ENCODE measurements at regions not wholly inside any gene's neighbourhood (a gene's known extent, or its start where the extent isn't known, plus 50 kb on each side); places are given as distances from the start of the nearest gene placed in this dataset.
A peak's percentile ranks its signal among the peaks of the same experiment; 100 is the strongest.

DNA sequence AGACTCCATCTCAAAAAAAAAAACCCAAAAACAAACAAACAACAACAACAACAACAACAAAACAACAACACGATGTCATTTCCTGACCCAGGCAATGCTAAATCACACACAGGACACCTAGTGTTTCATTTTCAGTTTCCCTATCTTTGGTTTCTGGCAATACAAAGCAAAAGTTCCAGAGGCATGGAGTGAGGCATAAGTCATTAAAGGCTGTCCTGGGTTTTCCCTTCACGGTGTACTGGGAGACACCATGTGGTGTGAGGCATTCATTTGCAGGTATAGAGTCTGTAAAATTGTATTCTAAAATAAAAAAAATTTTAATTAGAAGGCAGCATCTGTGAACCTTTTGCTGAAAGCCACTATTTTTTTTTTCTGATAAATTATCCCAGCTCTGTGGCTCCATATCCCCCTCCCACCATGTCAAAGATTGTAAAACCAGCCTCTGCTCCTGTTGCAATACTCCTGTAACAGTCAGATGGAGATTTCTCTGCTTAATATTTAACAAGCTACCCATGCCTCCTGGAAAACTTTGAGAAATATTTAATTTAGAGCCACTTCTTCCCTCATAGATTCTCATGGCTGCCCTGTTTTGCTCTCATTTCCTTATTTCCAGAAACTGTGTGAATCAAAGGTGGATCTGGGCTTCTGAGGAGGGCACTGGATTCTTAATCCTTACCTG is 324.6 kb downstream of the MCTP2 start:
- Histone ChIP-seq H3K4me1 (ENCODE audit: control insufficient read depth, low read depth, low read length) (peaks cover 2% of the 10 kb centered on the region), H4K8ac (ENCODE audit: low read depth, low read length) (no peak overlapping the region), H3K27me3 (ENCODE audit: insufficient read depth, low read length, poor library complexity) (no peaks in the 10 kb centered on the region), H3K79me2 (ENCODE audit: control insufficient read depth, insufficient read depth, low read length) (no peaks in the 10 kb centered on the region), H2BK120ac (ENCODE audit: low read depth, low read length) (no peak overlapping the region), H3K56ac (ENCODE audit: low read length) (no peak overlapping the region), H3K27ac (ENCODE audit: low read depth, low read length) (no peak overlapping the region), H4K5ac (ENCODE audit: low read length) (no peak overlapping the region), H2BK15ac (replicated peaks; ENCODE audit: low read depth) (no peak overlapping the region), H3K79me1 (ENCODE audit: low read length) (no peaks in the 10 kb centered on the region), H2BK5ac (ENCODE audit: low read length) (no peak overlapping the region), H3K4ac (ENCODE audit: low read depth, low read length) (no peak overlapping the region), H2AK5ac (ENCODE audit: low read length) (no peak overlapping the region), H3K4me2 (ENCODE audit: low read length) (no peak overlapping the region), H3K4me3 (ENCODE audit: low read length) (no peak overlapping the region), H3K36me3 (ENCODE audit: control insufficient read depth, insufficient read depth, low read length) (no peaks in the 10 kb centered on the region), H3K23ac (ENCODE audit: low read length) (no peak overlapping the region), H3K18ac (ENCODE audit: low read length) (no peak overlapping the region), H3K9ac (ENCODE audit: low read length) (no peak overlapping the region)
- WGBS (ENCODE audit: extremely low coverage, insufficient coverage, low lambda C conversion rate): no CpG with 5 or more reads among the region's 2 CpGs
- no peak for DNase-seq

- no peak overlapping the region for H2BK15ac ChIP-seq (replicated peaks; ENCODE audit: low read depth)
- no peak overlapping the region for H4K8ac ChIP-seq (ENCODE audit: low read depth, low read length)
- no peaks in the 10 kb centered on the region for H3K79me1 ChIP-seq (ENCODE audit: low read length)
- H3K36me3 ChIP-seq (ENCODE audit: control insufficient read depth, insufficient read depth, low read length): no peaks in the 10 kb centered on the region
- H3K56ac ChIP-seq (ENCODE audit: low read length): no peak overlapping the region
- no CpG with 5 or more reads among the region's 4 CpGs for WGBS (ENCODE audit: extremely low coverage, insufficient coverage, low lambda C conversion rate)
- H3K27ac ChIP-seq (ENCODE audit: low read depth, low read length): no peak overlapping the region
- no peak overlapping the region for H3K4me2 ChIP-seq (ENCODE audit: low read length)
- H3K9ac ChIP-seq (ENCODE audit: low read length): no peak overlapping the region
- H2AK5ac ChIP-seq (ENCODE audit: low read length): no peak overlapping the region
- no peak overlapping the region for H2BK5ac ChIP-seq (ENCODE audit: low read length)
- H3K4me3 ChIP-seq (ENCODE audit: low read length): no peak overlapping the region
- no peaks in the 10 kb centered on the region for H3K27me3 ChIP-seq (ENCODE audit: insufficient read depth, low read length, poor library complexity)
- H3K4me1 ChIP-seq (ENCODE audit: control insufficient read depth, low read depth, low read length): no peaks in the 10 kb centered on the region
- no peak overlapping the region for H3K18ac ChIP-seq (ENCODE audit: low read length)
- H3K4ac ChIP-seq (ENCODE audit: low read depth, low read length): no peak overlapping the region
- no peaks in the 10 kb centered on the region for H3K79me2 ChIP-seq (ENCODE audit: control insufficient read depth, insufficient read depth, low read length)
- no peak overlapping the region for H3K23ac ChIP-seq (ENCODE audit: low read length)
- H4K5ac ChIP-seq (ENCODE audit: low read length): no peak overlapping the region
- no peak overlapping the region for H2BK120ac ChIP-seq (ENCODE audit: low read depth, low read length)
- no peak for DNase-seq
Measured at GRCh38 chr15:94561036-94561689, 329.8 kb downstream of the MCTP2 start.

DNA sequence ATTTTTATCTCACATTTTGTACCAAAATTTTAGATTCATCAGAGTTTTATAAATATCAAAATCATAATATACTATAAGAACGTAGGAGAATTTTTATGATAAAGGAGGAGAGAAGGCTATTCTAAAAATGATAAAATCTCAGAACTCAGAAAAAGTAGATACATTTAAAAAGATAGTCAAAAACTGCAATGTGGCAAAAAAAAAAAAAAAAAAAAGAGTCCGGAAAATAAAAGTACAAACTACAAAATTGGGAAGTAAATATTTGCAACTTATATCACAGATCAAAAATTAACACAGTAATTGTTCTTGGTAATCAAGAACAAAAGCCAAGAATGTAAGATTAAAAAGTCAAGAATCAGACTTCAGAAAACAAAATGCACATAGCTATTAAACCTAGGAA is 332.1 kb downstream of the MCTP2 start:
- Histone ChIP-seq H4K8ac (ENCODE audit: low read depth, low read length) (no peak overlapping the region), H2BK15ac (replicated peaks; ENCODE audit: low read depth) (no peak overlapping the region), H3K56ac (ENCODE audit: low read length) (no peak overlapping the region), H3K79me2 (ENCODE audit: control insufficient read depth, insufficient read depth, low read length) (no peaks in the 10 kb centered on the region), H3K36me3 (ENCODE audit: control insufficient read depth, insufficient read depth, low read length) (no peaks in the 10 kb centered on the region), H3K18ac (ENCODE audit: low read length) (no peak overlapping the region), H3K4me2 (ENCODE audit: low read length) (no peak overlapping the region), H3K9ac (ENCODE audit: low read length) (no peak overlapping the region), H4K5ac (ENCODE audit: low read length) (no peak overlapping the region), H3K79me1 (ENCODE audit: low read length) (no peaks in the 10 kb centered on the region), H3K4ac (ENCODE audit: low read depth, low read length) (no peak overlapping the region), H3K4me3 (ENCODE audit: low read length) (no peak overlapping the region), H2BK120ac (ENCODE audit: low read depth, low read length) (no peak overlapping the region), H3K27ac (ENCODE audit: low read depth, low read length) (no peak overlapping the region), H3K4me1 (ENCODE audit: control insufficient read depth, low read depth, low read length) (no peaks in the 10 kb centered on the region), H3K23ac (ENCODE audit: low read length) (no peak overlapping the region), H3K27me3 (ENCODE audit: insufficient read depth, low read length, poor library complexity) (no peaks in the 10 kb centered on the region), H2BK5ac (ENCODE audit: low read length) (no peak overlapping the region), H2AK5ac (ENCODE audit: low read length) (no peak overlapping the region)
- WGBS (ENCODE audit: extremely low coverage, insufficient coverage, low lambda C conversion rate): no CpG with 5 or more reads among the region's 2 CpGs
- DNase-seq: no peak

DNA sequence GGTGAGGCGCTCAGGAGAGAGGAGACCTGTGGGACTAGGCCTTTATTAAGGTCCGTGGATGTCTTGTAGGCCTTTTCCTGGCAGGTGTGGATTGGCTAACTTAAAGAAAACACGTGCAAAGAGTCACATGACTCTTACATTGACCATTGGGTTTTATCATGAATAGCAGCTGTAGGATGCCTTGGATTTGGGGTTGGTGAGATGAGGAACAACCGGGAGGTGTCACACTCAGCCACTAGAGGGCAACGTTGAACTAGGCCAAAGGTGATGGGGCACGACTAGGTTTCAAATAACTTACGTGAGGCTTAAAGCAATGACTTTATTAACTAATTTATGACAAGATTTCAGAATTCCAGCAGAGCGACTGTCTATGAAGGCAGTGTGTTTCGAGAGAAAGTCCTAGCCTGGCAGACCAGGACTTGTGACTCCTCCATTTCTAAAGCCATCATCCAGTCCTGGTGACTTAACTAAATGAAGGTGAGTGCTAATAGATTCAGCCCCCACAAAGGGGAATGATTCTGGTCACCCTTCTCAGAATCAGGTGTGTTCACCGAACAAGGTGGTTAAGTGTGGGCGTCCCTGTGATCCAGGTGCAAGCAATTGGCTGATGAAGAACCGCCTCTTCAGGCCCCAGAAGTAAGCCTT is 345.6 kb downstream of the MCTP2 start:
- Histone ChIP-seq H2BK5ac (ENCODE audit: low read length) (no peak overlapping the region), H3K79me1 (ENCODE audit: low read length) (no peaks in the 10 kb centered on the region), H3K4ac (ENCODE audit: low read depth, low read length) (no peak overlapping the region), H2BK120ac (ENCODE audit: low read depth, low read length) (no peak overlapping the region), H3K79me2 (ENCODE audit: control insufficient read depth, insufficient read depth, low read length) (no peaks in the 10 kb centered on the region), H3K56ac (ENCODE audit: low read length) (peak overlapping the region; percentile 2), H2BK15ac (replicated peaks; ENCODE audit: low read depth) (no peak overlapping the region), H3K4me3 (ENCODE audit: low read length) (no peak overlapping the region), H3K36me3 (ENCODE audit: control insufficient read depth, insufficient read depth, low read length) (no peaks in the 10 kb centered on the region), H3K27me3 (ENCODE audit: insufficient read depth, low read length, poor library complexity) (no peaks in the 10 kb centered on the region), H3K27ac (ENCODE audit: low read depth, low read length) (no peak overlapping the region), H4K5ac (ENCODE audit: low read length) (no peak overlapping the region), H3K18ac (ENCODE audit: low read length) (peak overlapping the region; percentile 77), H2AK5ac (ENCODE audit: low read length) (no peak overlapping the region), H3K9ac (ENCODE audit: low read length) (no peak overlapping the region), H3K4me1 (ENCODE audit: control insufficient read depth, low read depth, low read length) (no peaks in the 10 kb centered on the region), H3K23ac (ENCODE audit: low read length) (no peak overlapping the region), H3K4me2 (ENCODE audit: low read length) (no peak overlapping the region), H4K8ac (ENCODE audit: low read depth, low read length) (no peak overlapping the region)
- no CpG with 5 or more reads among the region's 12 CpGs for WGBS (ENCODE audit: extremely low coverage, insufficient coverage, low lambda C conversion rate)
- peak; percentile 71 for DNase-seq

GRCh38 chr15:94579286-94579685 is 347.9 kb downstream of the MCTP2 start:
- H3K9ac ChIP-seq (ENCODE audit: low read length): no peak overlapping the region
- WGBS (ENCODE audit: extremely low coverage, insufficient coverage, low lambda C conversion rate): no CpG with 5 or more reads among the region's 5 CpGs
- no peak overlapping the region for H3K4me2 ChIP-seq (ENCODE audit: low read length)
- H3K79me2 ChIP-seq (ENCODE audit: control insufficient read depth, insufficient read depth, low read length): no peaks in the 10 kb centered on the region
- no peak overlapping the region for H2BK5ac ChIP-seq (ENCODE audit: low read length)
- no peaks in the 10 kb centered on the region for H3K36me3 ChIP-seq (ENCODE audit: control insufficient read depth, insufficient read depth, low read length)
- no peak for DNase-seq
- H3K23ac ChIP-seq (ENCODE audit: low read length): no peak overlapping the region
- no peak overlapping the region for H4K8ac ChIP-seq (ENCODE audit: low read depth, low read length)
- no peak overlapping the region for H3K56ac ChIP-seq (ENCODE audit: low read length)
- no peak overlapping the region for H3K4ac ChIP-seq (ENCODE audit: low read depth, low read length)
- no peaks in the 10 kb centered on the region for H3K4me1 ChIP-seq (ENCODE audit: control insufficient read depth, low read depth, low read length)
- no peaks in the 10 kb centered on the region for H3K79me1 ChIP-seq (ENCODE audit: low read length)
- no peak overlapping the region for H2BK120ac ChIP-seq (ENCODE audit: low read depth, low read length)
- H3K4me3 ChIP-seq (ENCODE audit: low read length): no peak overlapping the region
- no peak overlapping the region for H2AK5ac ChIP-seq (ENCODE audit: low read length)
- no peak overlapping the region for H3K27ac ChIP-seq (ENCODE audit: low read depth, low read length)
- H3K18ac ChIP-seq (ENCODE audit: low read length): no peak overlapping the region
- no peaks in the 10 kb centered on the region for H3K27me3 ChIP-seq (ENCODE audit: insufficient read depth, low read length, poor library complexity)
- no peak overlapping the region for H2BK15ac ChIP-seq (replicated peaks; ENCODE audit: low read depth)
- H4K5ac ChIP-seq (ENCODE audit: low read length): no peak overlapping the region
